ENCODE measurements at regions not wholly inside any gene's neighbourhood (a gene's known extent, or its start where the extent isn't known, plus 50 kb on each side); places are given as distances from the start of the nearest gene placed in this dataset.

DNA sequence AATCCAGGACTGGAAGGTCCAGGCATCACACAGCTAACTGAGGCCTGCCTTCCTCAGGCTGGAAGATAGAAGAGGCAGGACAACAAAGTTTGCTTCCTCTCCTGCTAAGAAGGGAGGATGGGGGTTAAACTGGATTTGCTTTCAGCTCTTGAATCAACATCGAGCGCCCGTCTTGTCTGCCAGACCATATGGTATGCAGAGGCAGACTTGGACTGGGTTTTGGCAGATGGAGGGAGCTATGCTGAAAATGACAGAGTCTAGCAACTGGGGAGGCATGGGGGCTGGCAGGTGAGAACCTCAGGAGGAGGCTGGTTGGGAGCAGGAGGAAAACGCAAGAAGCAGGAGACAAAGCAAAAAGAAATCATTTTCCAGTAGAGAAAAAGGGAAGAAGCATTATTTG, 289.5 kb upstream of the IL12B start:
- intact Hi-C loops (cut with DNase I): no loop called here
- Histone ChIP-seq H3K4me1 (replicated peaks) (no peaks in the 10 kb centered on the region), H3K27me3 (replicated peaks; ENCODE audit: insufficient read depth) (no peaks in the 10 kb centered on the region), H3K36me3 (no peaks in the 10 kb centered on the region), H3K9me3 (no peaks in the 10 kb centered on the region), H3K4me3 (no peak overlapping the region), H3K27ac (no peak overlapping the region)
- no peak for DNase-seq (ENCODE audit: low spot score)
- 50% methylated on average over 4 of the region's 4 CpGs for WGBS
- TF ChIP-seq POLR2AphosphoS5 (IDR thresholded peaks at IDR 0.05): no peak
- no peak for TF ChIP-seq POLR2A (IDR thresholded peaks at IDR 0.05)
- TF ChIP-seq, protein P1, sequence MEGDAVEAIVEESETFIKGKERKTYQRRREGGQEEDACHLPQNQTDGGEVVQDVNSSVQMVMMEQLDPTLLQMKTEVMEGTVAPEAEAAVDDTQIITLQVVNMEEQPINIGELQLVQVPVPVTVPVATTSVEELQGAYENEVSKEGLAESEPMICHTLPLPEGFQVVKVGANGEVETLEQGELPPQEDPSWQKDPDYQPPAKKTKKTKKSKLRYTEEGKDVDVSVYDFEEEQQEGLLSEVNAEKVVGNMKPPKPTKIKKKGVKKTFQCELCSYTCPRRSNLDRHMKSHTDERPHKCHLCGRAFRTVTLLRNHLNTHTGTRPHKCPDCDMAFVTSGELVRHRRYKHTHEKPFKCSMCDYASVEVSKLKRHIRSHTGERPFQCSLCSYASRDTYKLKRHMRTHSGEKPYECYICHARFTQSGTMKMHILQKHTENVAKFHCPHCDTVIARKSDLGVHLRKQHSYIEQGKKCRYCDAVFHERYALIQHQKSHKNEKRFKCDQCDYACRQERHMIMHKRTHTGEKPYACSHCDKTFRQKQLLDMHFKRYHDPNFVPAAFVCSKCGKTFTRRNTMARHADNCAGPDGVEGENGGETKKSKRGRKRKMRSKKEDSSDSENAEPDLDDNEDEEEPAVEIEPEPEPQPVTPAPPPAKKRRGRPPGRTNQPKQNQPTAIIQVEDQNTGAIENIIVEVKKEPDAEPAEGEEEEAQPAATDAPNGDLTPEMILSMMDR (IDR thresholded peaks at IDR 0.05): no peak

DNA sequence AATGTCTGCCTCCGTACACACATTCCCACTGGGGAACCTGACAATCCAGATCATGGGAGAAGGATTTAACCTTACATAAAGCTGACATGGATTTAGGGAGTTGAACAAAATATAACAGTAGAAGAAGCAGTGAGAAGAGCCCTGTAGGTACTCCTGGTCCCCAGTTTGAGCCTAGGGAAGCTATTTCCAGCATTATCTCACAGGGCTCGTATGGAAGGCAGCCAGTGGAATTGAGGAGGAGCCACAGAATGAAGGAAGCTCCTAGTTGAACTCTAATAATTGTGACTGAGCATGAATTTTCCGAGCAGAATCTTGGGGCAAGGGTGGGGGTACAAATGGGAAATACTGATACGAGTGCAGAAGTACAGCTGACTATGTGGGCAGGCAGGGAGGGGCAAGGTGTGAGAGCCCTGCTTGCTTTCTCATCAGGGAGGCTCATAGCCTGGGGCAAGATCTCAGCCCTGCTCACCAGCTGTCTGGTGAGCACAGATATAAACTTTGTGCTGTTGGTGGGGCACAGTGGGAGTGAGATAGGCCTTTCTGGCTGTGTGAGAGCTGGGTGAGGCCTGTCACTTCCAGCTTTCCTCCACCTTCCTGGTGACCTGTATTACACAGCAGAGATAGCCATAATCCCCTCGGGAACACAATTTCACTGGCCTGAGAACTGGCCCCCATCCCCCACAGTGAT, 290.7 kb upstream of the IL12B start:
- Histone ChIP-seq H3K9me3 (no peaks in the 10 kb centered on the region), H3K4me1 (replicated peaks) (no peaks in the 10 kb centered on the region), H3K27ac (no peak overlapping the region), H3K27me3 (replicated peaks; ENCODE audit: insufficient read depth) (no peaks in the 10 kb centered on the region), H3K36me3 (no peaks in the 10 kb centered on the region), H3K4me3 (no peak overlapping the region)
- WGBS: 83% methylated on average over 5 of the region's 5 CpGs
- TF ChIP-seq, protein P1 (IDR thresholded peaks at IDR 0.05): no peak
- no peak for TF ChIP-seq POLR2AphosphoS5 (IDR thresholded peaks at IDR 0.05)
- TF ChIP-seq POLR2A (IDR thresholded peaks at IDR 0.05): no peak
- no peak for DNase-seq (ENCODE audit: low spot score)
- intact Hi-C loops (cut with DNase I): no loop called here

GRCh38 chr5:159628703-159629102, 287.6 kb upstream of the ADRA1B start:
- Histone ChIP-seq H3K9me3 (no peaks in the 10 kb centered on the region), H3K4me1 (replicated peaks) (no peaks in the 10 kb centered on the region), H3K27ac (no peak overlapping the region), H3K4me3 (no peak overlapping the region), H3K36me3 (no peaks in the 10 kb centered on the region), H3K27me3 (replicated peaks; ENCODE audit: insufficient read depth) (no peaks in the 10 kb centered on the region)
- 100% methylated on average over 1 of the region's 1 CpG for WGBS
- intact Hi-C loops (cut with DNase I): no loop called here
- TF ChIP-seq, protein P1 (IDR thresholded peaks at IDR 0.05): no peak
- no peak for TF ChIP-seq POLR2AphosphoS5 (IDR thresholded peaks at IDR 0.05)
- TF ChIP-seq POLR2A (IDR thresholded peaks at IDR 0.05): no peak
- DNase-seq (ENCODE audit: low spot score): no peak

- DNase-seq (ENCODE audit: low spot score): no peak
- Histone ChIP-seq H3K36me3 (no peaks in the 10 kb centered on the region), H3K4me1 (replicated peaks) (no peaks in the 10 kb centered on the region), H3K9me3 (no peaks in the 10 kb centered on the region), H3K27ac (no peak overlapping the region), H3K27me3 (replicated peaks; ENCODE audit: insufficient read depth) (no peaks in the 10 kb centered on the region), H3K4me3 (no peak overlapping the region)
- TF ChIP-seq, protein P1 (IDR thresholded peaks at IDR 0.05): no peak
- no peak for TF ChIP-seq POLR2AphosphoS5 (IDR thresholded peaks at IDR 0.05)
- no peak for TF ChIP-seq POLR2A (IDR thresholded peaks at IDR 0.05)
- WGBS: 70% methylated on average over 3 of the region's 3 CpGs
- intact Hi-C loops (cut with DNase I): no loop called here
Observed at GRCh38 chr5:159629158-159629557, 287.1 kb upstream of the ADRA1B start.

GRCh38 chr5:159630545-159630944, 285.7 kb upstream of the ADRA1B start:
- WGBS: 58% methylated on average over 2 of the region's 2 CpGs

More at GRCh38 chr5:159630545-159630944, 285.7 kb upstream of the ADRA1B start:
- TF ChIP-seq POLR2AphosphoS5 (IDR thresholded peaks at IDR 0.05) (no peak), POLR2A (IDR thresholded peaks at IDR 0.05) (no peak)
- TF ChIP-seq, protein P1 (IDR thresholded peaks at IDR 0.05): no peak
- no peaks in the 10 kb centered on the region for H3K9me3 ChIP-seq
- intact Hi-C loops (cut with DNase I): no loop called here
- no peak for DNase-seq (ENCODE audit: low spot score)
- no peaks in the 10 kb centered on the region for H3K27me3 ChIP-seq (replicated peaks; ENCODE audit: insufficient read depth)
- no peak overlapping the region for H3K27ac ChIP-seq
- H3K4me1 ChIP-seq (replicated peaks): no peaks in the 10 kb centered on the region
- no peak overlapping the region for H3K4me3 ChIP-seq
- H3K36me3 ChIP-seq: no peaks in the 10 kb centered on the region
